ENCODE measurements at regions not wholly inside any gene's neighbourhood (a gene's known extent, or its start where the extent isn't known, plus 50 kb on each side); places are given as distances from the start of the nearest gene placed in this dataset.

DNA sequence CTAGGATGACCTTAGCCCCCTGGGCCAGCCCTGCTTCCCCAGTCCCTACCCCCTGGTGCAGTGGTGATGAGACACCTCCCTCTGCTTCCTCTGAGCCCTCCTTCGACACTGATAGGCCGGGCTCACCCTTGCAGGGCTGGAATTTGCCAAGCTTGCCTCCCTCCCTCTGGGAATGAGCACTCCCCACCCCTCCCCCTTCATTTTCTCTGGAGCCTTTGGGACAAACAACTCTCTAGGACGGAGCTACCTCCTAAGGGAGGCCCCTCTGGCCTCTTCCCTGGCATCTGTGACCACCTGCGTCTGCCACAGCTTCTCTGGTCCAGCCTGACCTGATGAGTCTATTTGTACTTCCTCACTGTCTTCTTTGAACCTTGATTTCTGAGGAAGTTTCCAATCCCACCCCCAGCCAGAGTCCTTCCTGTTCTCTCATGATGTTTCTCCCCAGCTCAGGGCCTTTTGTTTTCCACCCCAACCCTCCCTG is 53.3 kb upstream of the ADA2 start:
- no peak overlapping the region for H2AFZ ChIP-seq (ENCODE audit: control insufficient read depth, low read depth, low read length)
- TF ChIP-seq NBN (IDR thresholded peaks at IDR 0.05), result no peak
- TF ChIP-seq SIX5 (IDR thresholded peaks at IDR 0.05; ENCODE audit: low read depth, low read length, severe bottlenecking), result no peak
- TF ChIP-seq JUND (IDR thresholded peaks at IDR 0.05; ENCODE audit: low read depth, low read length), result no peak
- no peak for TF ChIP-seq CBX5 (IDR thresholded peaks at IDR 0.05; ENCODE audit: low read depth)
- no peak for TF ChIP-seq NRF1 (conservative IDR thresholded peaks at IDR 0.05; ENCODE audit: low read depth, low read length)
- TF ChIP-seq, protein P1, sequence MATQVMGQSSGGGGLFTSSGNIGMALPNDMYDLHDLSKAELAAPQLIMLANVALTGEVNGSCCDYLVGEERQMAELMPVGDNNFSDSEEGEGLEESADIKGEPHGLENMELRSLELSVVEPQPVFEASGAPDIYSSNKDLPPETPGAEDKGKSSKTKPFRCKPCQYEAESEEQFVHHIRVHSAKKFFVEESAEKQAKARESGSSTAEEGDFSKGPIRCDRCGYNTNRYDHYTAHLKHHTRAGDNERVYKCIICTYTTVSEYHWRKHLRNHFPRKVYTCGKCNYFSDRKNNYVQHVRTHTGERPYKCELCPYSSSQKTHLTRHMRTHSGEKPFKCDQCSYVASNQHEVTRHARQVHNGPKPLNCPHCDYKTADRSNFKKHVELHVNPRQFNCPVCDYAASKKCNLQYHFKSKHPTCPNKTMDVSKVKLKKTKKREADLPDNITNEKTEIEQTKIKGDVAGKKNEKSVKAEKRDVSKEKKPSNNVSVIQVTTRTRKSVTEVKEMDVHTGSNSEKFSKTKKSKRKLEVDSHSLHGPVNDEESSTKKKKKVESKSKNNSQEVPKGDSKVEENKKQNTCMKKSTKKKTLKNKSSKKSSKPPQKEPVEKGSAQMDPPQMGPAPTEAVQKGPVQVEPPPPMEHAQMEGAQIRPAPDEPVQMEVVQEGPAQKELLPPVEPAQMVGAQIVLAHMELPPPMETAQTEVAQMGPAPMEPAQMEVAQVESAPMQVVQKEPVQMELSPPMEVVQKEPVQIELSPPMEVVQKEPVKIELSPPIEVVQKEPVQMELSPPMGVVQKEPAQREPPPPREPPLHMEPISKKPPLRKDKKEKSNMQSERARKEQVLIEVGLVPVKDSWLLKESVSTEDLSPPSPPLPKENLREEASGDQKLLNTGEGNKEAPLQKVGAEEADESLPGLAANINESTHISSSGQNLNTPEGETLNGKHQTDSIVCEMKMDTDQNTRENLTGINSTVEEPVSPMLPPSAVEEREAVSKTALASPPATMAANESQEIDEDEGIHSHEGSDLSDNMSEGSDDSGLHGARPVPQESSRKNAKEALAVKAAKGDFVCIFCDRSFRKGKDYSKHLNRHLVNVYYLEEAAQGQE (IDR thresholded peaks at IDR 0.05; ENCODE audit: low read depth, low read length), result no peak
- TF ChIP-seq POLR2AphosphoS2 (IDR thresholded peaks at IDR 0.05; ENCODE audit: low read depth, low read length), result no peak
- CTCF ChIA-PET, result interaction anchor here (1.6 kb wide), 1 partner anchor 33 kb away, joined by 4 read pairs; no protein-coding TSS in a partner anchor

More for the DNA sequence above, 53.3 kb upstream of the ADA2 start:
- no peak for FAIRE-seq
- H3K4me3 ChIP-seq, result no peak overlapping the region
- in situ Hi-C loops (cut with MboI), result no loop called here
- no TSS peak for BruUV-seq (replicated peaks)
- H3K4me2 ChIP-seq (ENCODE audit: control insufficient read depth, insufficient read depth), result no peak overlapping the region
- H3K4me1 ChIP-seq (ENCODE audit: control insufficient read depth, insufficient read depth, low read length), result no peaks in the 10 kb centered on the region; the same call in 1 of the 2 replicates
- DNase-seq (ENCODE audit: low read depth, low spot score), result no peak
- H3K9ac ChIP-seq (ENCODE audit: control insufficient read depth, insufficient read depth, low read length), result no peak overlapping the region
- WGBS (ENCODE audit: insufficient coverage, insufficient replicate concordance, low lambda C conversion rate, missing lambda C conversion rate), result 67% methylated on average over 4 of the region's 4 CpGs
- no peaks in the 10 kb centered on the region for H3K27me3 ChIP-seq (replicated peaks in 1 of 2; ENCODE audit: control insufficient read depth in 2 of 2, insufficient read depth in 2 of 2, low read length in 1 of 2)
- no peaks in the 10 kb centered on the region for H3K79me2 ChIP-seq (ENCODE audit: control insufficient read depth, insufficient read depth, low read length)
- no peak overlapping the region for H3K27ac ChIP-seq (ENCODE audit: control insufficient read depth, insufficient read depth)
- ChIA-PET POLR2A (no interaction called here), RAD21 (ENCODE audit: unreplicated experiment) (no interaction called here), SMC1A (ENCODE audit: uncharacterized antibody, unreplicated experiment) (no interaction called here)
- ATAC-seq, result no peak
- intact Hi-C loops (cut with micrococcal nuclease; ENCODE audit: unreplicated experiment), result no loop called here
- H4K20me1 ChIP-seq (ENCODE audit: control insufficient read depth, insufficient read depth), result no peaks in the 10 kb centered on the region
- H3K9me3 ChIP-seq (replicated peaks; ENCODE audit: control insufficient read depth, insufficient read depth, low read length), result no peaks in the 10 kb centered on the region
- no peaks in the 10 kb centered on the region for H3K36me3 ChIP-seq (ENCODE audit: control insufficient read depth in 2 of 2, insufficient read depth in 2 of 2, low read length in 1 of 2)

Data from GM12878 (cell line).